Activated CD4-positive, alpha-beta T cell treated with anti-CD3 and anti-CD28 coated beads for 24 hours (primary cell): ENCODE measurements at regions not wholly inside any gene's neighbourhood (a gene's known extent, or its start where the extent isn't known, plus 50 kb on each side); places are given as distances from the start of the nearest gene placed in this dataset.
"Not testable (repeated sequence)": the region's sequence is repeated elsewhere in the genome, so short reads cannot be mapped to it uniquely, and the experiment has no call there.

Source experiments
- DNase-seq, 2 donors: peaks; one replicate each; pipeline ENCODE4 v3.0.0-alpha.2; 2020; ENCODE audit warnings: low read depth in 2 of 2

DNA sequence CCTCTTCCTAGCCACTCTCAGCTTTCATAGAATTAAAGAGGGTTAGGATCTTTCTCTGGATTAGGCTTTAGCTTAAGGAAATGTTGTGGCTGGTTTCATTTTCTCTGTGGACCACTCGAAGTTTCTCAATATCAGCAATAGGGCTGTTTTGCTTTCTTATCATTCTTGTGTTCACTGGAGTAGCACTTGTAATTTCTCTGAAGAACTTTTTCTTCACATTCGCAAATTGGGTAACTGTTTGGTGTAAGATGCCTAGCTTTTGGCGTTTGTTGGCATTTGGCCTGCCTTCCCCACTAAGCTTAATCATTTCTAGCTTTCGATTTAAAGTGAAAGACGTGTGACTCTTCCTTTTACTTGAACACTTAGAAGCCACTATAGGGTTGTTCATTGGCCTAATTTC, 210.8 kb upstream of the PROX1 start:
- DNase-seq: no peak

DNA sequence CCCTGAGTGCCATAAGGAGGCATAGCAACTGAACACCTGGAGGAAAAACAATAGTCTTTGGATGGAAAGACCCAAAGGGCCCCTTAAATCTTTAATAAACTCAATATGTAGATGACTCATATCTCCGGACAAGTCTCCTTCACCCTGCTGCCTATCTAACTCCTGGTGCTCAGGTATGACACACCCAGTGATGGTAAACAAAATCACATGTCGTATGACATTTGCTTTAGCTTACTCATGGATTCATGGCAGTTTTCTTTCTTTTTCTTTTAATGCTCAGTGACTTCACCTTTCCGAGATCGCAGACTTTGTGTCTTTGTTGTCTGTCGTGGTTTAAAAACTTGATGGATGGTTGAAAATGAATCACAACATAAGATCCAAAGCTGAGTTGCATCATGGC, 208.5 kb upstream of the PROX1 start:
- DNase-seq: no peak

DNA sequence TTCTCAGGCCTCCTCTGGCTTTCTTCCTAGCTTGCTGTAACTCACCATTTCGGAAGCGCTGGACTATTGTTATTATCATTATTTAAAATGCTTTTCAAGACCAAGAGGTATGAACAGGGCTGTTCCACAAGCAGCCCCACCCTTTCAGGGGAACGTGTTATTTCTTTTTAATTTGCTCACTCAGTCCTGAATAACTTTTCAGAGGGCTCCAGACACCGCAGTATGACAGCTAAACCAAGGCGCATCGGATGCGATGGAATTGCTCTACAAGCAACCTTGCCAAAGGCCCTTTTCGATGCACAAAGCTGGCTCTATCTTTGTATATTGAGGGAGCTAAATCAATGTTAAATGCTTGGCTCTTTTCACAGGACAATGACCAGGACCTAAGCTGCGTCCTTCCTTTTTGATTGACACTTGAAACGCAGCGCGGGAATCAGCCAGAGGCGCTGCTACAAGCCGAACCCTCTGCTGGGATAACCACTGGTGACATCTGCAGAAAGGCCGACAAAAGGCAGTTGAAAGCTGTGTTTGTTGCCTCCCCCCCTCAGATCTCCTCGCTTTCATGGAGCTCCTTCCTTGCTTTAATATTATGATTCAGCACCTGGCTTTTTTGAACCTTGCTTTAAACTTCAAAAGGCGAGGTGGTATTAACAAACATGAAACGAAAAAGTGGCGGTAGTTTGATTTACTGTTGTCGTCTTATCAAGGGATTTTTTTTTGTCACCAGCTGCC, 204.7 kb upstream of the PROX1 start:
- no peak for DNase-seq

DNA sequence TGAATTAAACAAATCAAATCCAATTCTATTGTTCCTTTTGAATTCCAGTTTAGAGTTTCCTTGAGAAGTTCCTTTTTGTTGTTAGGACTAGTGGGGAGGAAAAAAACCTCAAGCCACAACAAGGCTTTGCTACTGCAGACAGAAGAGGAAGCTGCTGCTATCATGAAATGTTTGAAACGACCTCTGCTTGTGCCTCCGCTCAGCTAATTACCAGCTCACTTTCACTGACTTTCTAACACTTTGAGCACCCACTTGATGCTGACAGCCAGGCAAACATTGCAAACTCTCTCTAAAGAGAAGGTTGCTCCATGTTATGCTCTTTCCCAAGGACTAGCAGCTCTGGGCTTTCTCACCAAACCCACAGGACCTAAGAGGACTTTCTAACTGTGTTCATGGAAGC, 203.9 kb upstream of the PROX1 start:
- DNase-seq: no peak

DNA sequence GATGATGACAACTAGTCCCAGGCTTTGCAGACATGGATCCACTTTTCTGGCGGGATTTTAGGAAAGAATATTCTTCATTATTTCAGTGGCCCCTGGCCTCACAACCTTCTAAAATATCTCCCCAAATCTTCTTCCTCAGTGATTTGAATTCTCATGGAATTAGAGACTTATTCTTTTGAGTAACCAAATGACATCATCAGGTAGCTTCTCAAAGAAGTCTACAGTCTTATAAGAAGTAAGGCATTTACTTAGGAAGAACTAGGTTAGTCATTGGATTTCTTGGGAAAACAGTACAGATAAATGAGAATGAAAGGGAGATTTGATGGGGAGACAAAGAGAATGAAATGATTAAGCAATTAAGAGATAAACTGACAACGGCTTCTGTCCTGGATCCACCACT, 201.1 kb upstream of the PROX1 start:
- DNase-seq: no peak

DNA sequence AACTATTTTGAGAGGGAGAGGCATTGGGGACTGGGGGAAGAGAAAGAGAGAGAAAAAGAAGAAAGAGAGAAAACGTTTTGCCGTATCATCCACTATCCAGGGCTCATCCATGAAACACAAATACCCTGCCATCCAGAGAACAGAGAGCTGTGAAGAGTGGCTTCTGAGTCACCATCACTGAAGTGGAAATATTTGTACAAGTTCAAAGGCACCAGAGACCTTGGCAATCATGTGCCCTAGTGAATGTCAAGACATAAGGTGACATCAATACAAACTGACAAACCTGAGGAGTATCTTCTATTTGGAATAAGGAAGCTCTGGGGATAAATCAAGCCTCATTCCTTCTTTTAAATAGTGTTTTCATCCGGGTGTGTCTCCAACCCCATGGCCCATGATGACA, 197.2 kb upstream of the PROX1 start:
- no peak for DNase-seq

DNA sequence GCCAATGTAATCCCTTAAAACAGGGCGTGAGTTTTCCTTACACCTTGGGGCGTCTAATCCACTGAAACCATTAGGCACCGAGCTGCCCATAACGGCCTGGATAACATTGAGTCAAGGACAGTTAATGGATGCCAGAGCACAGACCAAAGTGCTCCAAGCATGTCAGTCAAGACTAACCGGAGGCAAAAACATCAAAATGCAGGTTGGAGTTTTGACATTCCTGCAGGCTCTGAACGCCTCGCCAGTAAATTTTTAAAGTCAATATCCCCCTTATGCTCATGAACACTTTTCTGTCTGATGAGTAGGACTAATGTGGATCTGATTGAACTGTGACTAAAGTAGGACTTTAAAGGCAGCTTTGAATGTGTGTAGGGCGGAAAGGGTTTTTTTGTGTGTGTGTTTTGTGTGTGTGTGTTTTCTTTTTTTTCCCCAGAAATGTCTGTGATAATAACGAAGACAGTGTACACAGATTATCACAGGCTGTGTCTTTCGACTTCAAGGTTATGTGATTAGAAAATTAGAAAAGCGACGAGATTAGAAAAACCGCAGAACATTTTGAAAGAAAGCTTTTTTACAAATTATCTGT, 194.2 kb upstream of the PROX1 start:
- no peak for DNase-seq

DNA sequence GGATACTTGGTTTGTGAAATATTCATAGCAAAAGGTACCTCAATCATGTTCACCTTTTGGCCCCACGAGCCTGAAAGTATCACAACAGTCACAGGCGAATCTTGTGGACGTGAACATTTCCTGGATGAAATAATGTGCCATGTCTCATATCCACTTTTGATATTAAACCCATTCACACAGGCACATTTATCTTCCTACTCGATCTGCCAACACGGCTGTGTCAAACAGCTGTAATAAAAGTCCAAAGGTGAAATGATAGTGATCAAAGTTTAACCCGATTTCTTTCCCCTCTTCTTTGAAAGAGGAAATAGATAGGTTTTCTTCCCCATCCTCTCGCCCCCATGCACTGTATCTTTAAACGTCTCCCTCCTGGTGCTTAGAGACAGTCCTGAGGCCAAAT, 191.2 kb upstream of the PROX1 start:
- no peak for DNase-seq

DNA sequence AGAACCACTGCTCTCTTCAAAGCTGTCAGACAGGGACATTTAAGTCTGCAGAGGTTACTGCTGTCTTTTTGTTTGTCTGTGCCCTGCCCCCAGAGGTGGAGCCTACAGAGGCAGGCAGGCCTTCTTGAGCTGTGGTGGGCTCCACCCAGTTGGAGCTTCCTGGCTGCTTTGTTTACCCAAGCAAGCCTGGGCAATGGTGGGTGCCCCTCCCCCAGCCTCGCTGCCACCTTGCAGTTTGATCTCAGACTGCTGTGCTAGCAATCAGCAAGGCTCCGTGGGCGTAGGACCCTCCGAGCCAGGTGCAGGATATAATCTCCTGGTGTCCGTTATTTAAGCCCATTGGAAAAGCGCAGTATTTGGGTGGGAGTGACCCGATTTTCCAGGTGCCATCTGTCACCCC, 179.5 kb upstream of the PROX1 start:
- not testable (repeated sequence) for DNase-seq

DNA sequence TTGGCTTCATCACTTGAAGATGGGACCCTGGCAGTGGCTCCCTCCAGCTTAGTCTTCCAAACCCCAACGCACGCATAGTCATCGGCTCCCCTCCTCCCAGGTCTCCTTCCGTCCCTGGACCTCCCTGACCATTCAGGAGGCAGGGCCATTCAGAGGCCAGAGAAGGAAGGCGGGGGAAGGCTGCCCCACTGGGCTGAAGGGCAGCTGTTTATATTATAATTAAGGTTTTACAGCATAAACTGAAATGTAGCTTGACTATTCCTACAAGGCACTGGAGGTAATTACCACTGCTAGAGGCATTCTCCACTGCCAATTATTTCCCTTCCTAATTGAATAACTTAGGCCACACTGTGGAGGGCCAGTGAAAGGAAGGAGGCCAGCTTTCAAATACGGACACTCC, 170.6 kb upstream of the PROX1 start:
- no peak for DNase-seq

DNA sequence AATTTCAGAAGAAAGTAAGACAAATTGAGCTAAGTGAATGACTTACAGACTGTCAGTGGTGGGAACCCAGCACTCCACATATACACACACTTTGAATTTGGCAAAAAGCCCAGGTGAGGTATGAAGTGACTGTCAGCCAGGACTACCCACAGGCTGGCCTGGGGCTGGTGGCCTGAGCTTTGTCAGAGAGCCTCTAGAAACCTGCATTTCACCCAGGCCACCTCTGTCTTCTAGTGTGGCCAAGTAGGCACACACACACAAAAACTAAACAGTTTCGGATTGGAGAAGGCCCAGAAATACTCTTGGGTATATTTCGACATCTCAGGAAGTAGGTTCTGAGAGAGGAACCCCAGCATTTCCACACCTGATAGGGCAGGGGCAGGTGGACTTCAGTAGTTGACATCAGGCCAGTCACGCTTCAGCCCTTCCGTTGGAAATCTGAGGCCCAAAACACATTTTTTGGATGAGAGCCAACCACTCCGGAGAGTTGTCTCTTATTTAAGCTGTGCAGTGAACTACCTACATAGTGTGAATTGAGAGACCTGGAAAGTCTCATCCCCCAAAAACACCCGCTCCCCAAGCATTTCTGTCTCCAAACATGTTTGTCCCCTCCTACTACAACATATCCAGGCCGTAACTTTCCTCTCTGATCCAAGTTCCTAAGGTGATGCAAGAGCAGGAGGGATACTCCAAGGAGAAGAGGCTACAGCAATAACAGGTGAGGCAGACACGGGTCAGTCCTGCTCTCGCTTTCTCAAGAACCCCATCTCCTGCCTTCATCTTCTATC, 167.2 kb upstream of the PROX1 start:
- DNase-seq: no peak

DNA sequence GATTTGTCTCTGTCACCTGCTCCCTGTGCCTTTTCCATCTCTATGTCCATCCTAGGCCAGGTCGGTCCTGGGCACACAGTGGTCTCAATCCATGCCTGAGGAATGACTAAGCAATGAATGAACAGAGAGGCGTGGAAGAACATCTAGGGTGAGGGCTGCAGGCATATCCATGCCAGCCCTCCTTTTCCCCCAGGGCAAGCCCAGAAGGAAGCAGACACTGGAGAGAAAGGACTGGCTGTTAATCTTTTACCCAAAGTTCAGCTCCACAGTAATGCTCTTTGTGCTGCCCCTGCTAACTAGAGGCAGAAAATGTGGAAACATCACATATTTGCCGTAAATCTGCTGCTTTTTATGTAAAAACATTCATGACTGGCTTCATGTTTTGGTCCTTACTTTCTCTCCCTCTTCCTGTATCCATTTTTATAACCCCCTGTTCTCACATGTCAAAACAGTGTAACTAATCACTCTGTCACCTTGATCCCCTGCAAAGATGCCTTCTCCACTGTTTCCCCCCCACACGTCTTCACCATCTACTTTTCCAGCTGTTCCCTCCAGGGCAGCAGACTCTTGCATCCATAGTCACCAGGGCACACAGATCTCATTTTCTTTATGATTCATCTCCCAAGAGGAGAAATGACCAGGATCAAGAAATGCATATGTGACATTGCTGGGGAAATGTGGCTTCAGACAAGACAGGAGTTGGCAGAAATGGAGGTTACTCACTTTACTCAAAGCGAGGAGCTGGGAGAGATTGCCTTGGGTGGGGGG, 166.4 kb upstream of the PROX1 start:
- DNase-seq: no peak

DNA sequence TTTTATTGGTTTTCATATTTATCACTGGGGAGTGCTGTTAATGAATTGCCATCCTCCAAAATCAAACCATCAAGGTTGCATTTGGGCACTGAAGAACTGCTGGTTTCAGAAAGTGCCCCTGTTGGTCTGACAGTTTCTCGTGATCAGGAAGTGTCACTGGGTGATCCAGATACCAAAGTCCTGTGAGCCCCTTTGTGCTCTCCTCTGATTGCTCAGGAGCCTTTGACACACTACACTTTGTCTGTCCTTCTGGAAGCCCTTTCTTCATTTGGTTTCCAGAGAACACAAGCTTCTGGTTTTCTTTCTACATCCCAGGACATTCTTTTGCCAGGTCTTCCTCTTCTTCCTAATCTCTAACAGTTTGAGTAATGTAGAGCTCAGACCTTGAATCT, 165.8 kb upstream of the PROX1 start:
- DNase-seq: no peak

DNA sequence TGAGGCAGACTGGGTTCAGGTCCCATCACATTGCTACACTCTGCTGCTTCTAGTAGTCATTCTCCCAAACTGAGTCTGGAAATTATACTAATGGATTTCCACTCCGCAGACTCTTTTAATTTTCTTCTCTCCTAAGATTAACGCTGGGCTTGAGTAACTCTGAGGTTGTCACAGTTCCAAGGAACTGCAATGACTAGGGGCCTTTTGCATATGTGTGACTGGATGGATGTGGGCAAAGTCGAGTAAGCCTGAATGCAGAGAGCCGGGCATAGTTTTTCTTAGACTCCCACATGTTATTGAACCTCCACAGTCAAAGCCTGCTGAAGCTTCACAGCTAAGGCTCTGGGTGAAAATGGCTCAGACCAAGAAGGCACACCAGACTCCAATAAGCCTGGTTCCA, 160.9 kb upstream of the PROX1 start:
- DNase-seq: no peak

DNA sequence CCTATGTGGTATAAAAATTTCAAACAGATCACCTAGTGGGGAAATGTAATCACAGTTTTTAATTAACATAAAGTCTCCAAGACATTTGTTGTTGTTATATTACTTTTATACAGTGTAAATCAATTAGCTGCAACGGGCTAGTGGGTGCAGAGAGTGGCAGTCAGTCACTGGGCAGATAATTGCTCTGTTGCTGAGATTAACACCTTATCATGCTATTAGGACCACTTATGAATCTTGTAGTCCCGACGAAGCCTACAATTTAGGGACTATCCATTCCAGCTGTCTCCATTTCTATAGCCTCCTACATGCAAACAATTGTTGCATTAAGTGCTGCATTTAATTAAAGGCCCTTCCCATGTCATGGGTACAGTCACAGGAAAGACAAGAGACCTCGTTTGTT, 158.9 kb upstream of the PROX1 start:
- no peak for DNase-seq

DNA sequence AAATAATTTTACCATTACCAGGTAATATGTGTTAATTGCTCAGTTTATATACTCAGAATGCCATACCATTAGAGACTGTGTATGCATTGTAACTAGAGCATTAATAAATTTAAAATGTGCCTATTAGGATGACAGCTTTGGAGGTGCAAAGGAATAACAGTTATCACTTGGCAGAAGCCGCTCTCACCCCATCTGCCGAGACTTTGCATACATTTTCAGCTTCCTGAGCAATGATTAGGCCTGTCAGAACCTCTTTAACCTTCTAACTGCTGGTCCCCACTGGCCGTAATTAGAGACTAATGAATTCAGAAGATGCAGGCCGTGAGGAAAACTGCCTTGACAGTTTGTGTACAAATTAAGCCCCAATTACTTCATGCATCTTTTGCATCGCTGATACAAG, 158.0 kb upstream of the PROX1 start:
- no peak for DNase-seq

DNA sequence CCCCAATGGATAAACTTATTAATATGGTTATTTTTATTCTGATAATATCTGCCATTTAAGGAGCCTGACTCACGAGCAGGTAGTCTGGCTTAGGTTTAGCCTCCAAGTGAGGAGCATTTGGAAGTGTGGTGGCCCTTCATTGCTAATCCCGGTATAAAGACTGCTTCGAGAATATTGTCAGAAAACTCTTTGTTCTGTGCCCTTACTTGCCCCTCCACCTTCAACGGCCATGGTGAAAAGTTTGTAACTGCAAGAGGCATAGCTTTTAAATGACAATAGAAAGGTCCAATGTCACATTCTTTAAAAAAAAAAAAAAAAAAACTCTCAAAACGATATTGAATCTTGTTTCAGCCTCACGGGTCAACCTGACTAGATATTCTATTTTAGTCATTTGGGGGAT, 157.4 kb upstream of the PROX1 start:
- DNase-seq: no peak

DNA sequence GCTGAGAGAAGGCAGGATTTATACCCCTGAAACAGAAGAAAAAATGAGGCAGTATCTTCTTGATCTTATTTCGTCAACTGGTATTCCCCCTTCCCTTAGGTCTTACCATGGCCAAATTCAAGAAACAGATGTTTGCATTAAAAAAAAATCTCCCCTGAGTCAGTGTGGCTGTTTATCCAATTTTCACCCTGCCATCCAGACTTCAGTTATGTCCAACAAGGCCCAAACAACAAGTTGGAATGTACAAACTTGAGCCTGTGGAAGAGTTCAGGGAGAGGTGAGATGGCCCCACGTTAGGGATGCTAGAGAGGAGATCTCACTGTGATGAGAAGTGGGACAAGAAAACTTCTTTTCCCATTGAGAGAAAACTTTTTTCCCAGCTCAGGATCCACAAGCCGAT, 147.2 kb upstream of the PROX1 start:
- no peak for DNase-seq

DNA sequence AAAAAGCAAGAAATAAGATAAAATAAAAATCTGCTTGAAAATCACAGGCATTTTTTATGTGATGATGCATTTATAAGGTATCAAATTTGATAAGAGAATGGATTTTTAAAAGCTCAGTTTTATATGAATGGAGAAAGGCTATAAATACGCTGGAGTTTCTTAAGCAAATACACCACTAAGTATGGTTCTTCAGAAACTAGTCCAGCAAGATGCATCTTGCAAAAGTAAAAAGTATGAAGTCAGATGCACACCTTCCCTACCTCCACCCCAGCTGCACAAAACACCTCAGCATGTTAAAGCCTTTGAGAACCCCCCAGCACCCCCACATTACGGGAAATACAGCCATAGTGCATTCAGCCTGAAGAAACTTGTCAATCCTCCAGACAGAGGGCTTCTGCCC, 143.1 kb upstream of the PROX1 start:
- no peak for DNase-seq

DNA sequence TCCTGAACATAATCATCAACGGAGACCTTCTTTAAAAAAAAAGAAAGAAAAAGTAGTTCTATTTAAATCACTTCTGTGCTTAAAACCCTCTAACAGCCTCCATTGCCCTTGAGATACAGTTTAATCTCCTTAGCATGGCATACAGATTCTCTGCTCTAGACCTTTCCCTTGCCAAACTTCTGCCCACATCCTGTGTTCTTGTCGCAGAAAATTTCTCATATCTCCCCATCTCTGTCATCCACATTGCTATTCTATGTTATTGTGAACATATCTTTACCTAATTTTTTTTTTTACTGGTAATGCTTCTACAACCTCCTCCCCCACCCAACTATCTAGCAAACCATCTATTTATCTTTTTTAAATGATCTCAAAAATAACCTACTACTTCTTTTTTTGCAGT, 135.7 kb upstream of the PROX1 start:
- DNase-seq: no peak

DNA sequence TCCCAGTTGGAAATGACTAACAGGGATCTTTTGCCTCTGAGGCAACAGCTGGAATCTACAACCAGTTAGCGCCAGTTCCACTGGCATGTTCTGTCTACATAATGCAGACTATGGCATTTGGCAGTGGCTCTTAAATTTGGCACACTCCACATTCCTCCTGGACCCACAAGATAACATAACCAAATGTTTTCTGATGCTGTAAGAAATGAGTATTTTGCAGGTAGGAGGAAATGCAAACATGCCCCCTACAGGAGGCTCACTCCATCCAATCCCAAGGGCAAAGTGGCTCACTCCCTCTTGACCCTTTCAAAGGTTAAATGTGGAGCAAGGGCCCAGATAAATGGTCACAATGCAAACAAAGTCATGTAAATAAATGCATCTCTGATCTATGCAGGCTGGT, 129.2 kb upstream of the PROX1 start:
- no peak for DNase-seq

DNA sequence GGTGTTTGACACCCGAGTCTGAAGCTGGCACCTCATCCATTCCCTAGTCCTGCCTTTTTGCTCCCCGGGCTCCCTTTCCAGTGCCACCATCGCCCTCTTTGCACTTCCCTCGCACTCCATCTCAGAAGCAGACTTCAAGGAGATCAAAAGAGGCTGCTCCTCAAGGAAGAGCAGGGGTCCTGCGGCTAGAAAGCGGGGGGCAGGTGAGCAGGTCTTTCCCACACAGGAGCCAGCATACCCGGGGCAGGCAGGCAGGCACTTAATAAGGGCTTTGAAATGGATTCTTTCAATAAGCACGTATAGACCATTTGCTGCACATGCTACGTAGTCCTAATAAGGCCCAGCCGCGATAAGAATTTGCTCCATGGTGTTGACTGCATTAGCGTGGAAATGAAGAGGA, 125.9 kb upstream of the PROX1 start:
- no peak for DNase-seq

DNA sequence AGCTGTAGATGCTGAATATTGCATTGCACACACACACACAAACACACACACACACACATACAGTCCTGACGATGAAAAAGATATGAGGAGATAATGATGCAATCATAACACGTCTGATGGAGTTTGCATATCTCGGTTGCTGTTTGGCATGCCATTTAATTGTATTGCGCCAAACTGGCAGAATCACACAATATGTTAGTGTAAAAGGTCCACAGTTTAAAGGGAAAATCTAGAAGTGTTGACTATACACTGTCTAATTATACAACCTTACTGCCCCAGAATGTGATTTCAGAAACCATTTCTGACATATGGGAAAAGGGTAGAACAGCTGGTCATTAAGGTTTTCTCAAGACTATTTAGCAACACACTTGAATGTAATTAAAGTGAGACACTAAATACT, 123.7 kb upstream of the PROX1 start:
- no peak for DNase-seq
